ENCODE measurements at regions not wholly inside any gene's neighbourhood (a gene's known extent, or its start where the extent isn't known, plus 50 kb on each side); places are given as distances from the start of the nearest gene placed in this dataset.

- no peaks in the 10 kb centered on the region for H3K9me3 ChIP-seq (ENCODE audit: insufficient read depth, low read depth)
- CTCF ChIA-PET, result no interaction called here
- H2AFZ ChIP-seq, result no peak overlapping the region
- H3K4me1 ChIP-seq (replicated peaks; ENCODE audit: insufficient read depth), result no peaks in the 10 kb centered on the region
- BruUV-seq (replicated peaks), result no TSS peak
- no peaks in the 10 kb centered on the region for H3K79me2 ChIP-seq (ENCODE audit: low read depth)
- no peak overlapping the region for H3K4me2 ChIP-seq
- POLR2A ChIA-PET (ENCODE audit: unreplicated experiment), result no interaction called here
- H4K20me1 ChIP-seq (ENCODE audit: insufficient read depth), result no peaks in the 10 kb centered on the region
- no peaks in the 10 kb centered on the region for H3K9me2 ChIP-seq (ENCODE audit: insufficient read depth)
- intact Hi-C loops (cut with micrococcal nuclease; ENCODE audit: unreplicated experiment), result no loop called here
- H3F3A ChIP-seq (ENCODE audit: insufficient read depth, low read depth), result no peaks in the 10 kb centered on the region
- TF ChIP-seq CTCF (conservative IDR thresholded peaks at IDR 0.05) (no peak), EZH2 (IDR thresholded peaks at IDR 0.05; ENCODE audit: low read depth) (no peak)
- no peaks in the 10 kb centered on the region for H3K27me3 ChIP-seq (ENCODE audit: insufficient read depth, low read depth)
- H3K27ac ChIP-seq, result no peak overlapping the region
- H3K4me3 ChIP-seq, result no peak overlapping the region
- no peaks in the 10 kb centered on the region for H3K36me3 ChIP-seq (ENCODE audit: low read depth)
- no peak for DNase-seq
Observed at GRCh38 chr2:128601298-128602037, 282.8 kb upstream of the HS6ST1 start.

- no peaks in the 10 kb centered on the region for H3K9me3 ChIP-seq (ENCODE audit: insufficient read depth, low read depth)
- H3K27ac ChIP-seq, result no peak overlapping the region
- no peaks in the 10 kb centered on the region for H3K36me3 ChIP-seq (ENCODE audit: low read depth)
- no peaks in the 10 kb centered on the region for H3F3A ChIP-seq (ENCODE audit: insufficient read depth, low read depth)
- no peaks in the 10 kb centered on the region for H3K4me1 ChIP-seq (replicated peaks; ENCODE audit: insufficient read depth)
- BruUV-seq (replicated peaks), result no TSS peak
- ChIA-PET POLR2A (ENCODE audit: unreplicated experiment) (no interaction called here), CTCF (no interaction called here)
- H3K79me2 ChIP-seq (ENCODE audit: low read depth), result no peaks in the 10 kb centered on the region
- H3K4me2 ChIP-seq, result no peak overlapping the region
- no peak overlapping the region for H3K4me3 ChIP-seq
- H3K9me2 ChIP-seq (ENCODE audit: insufficient read depth), result no peaks in the 10 kb centered on the region
- intact Hi-C loops (cut with micrococcal nuclease; ENCODE audit: unreplicated experiment), result no loop called here
- H2AFZ ChIP-seq, result no peak overlapping the region
- H3K27me3 ChIP-seq (ENCODE audit: insufficient read depth, low read depth), result no peaks in the 10 kb centered on the region
- no peak for TF ChIP-seq EZH2 (IDR thresholded peaks at IDR 0.05; ENCODE audit: low read depth)
- no peak for TF ChIP-seq CTCF (conservative IDR thresholded peaks at IDR 0.05)
- DNase-seq, result no peak
- no peaks in the 10 kb centered on the region for H4K20me1 ChIP-seq (ENCODE audit: insufficient read depth)
Observed at GRCh38 chr2:128602038-128602698, 283.5 kb upstream of the HS6ST1 start.

- Histone ChIP-seq H3K9me3 (ENCODE audit: insufficient read depth, low read depth) (no peaks in the 10 kb centered on the region), H3K4me3 (no peak overlapping the region), H3K36me3 (ENCODE audit: low read depth) (no peaks in the 10 kb centered on the region), H3K27me3 (ENCODE audit: insufficient read depth, low read depth) (no peaks in the 10 kb centered on the region), H2AFZ (no peak overlapping the region), H3K4me1 (replicated peaks; ENCODE audit: insufficient read depth) (no peaks in the 10 kb centered on the region), H3F3A (ENCODE audit: insufficient read depth, low read depth) (no peaks in the 10 kb centered on the region), H3K9me2 (ENCODE audit: insufficient read depth) (no peaks in the 10 kb centered on the region), H3K79me2 (ENCODE audit: low read depth) (no peaks in the 10 kb centered on the region), H3K4me2 (no peak overlapping the region), H4K20me1 (ENCODE audit: insufficient read depth) (no peaks in the 10 kb centered on the region), H3K27ac (no peak overlapping the region)
- CTCF ChIA-PET, result no interaction called here
- TF ChIP-seq EZH2 (IDR thresholded peaks at IDR 0.05; ENCODE audit: low read depth) (no peak), CTCF (conservative IDR thresholded peaks at IDR 0.05) (no peak)
- intact Hi-C loops (cut with micrococcal nuclease; ENCODE audit: unreplicated experiment), result no loop called here
- BruUV-seq (replicated peaks), result no TSS peak
- no peak for DNase-seq
- POLR2A ChIA-PET (ENCODE audit: unreplicated experiment), result no interaction called here
Observed at GRCh38 chr2:128602699-128603101, 284.0 kb upstream of the HS6ST1 start.
